ENCODE measurements at regions not wholly inside any gene's neighbourhood (a gene's known extent, or its start where the extent isn't known, plus 50 kb on each side); places are given as distances from the start of the nearest gene placed in this dataset.

GRCh38 chr4:18975916-18976808, 954.6 kb upstream of the LCORL start:
- Histone ChIP-seq H3K27ac (ENCODE audit: insufficient read length, low read depth, low read length) (no peak overlapping the region), H2BK5ac (ENCODE audit: insufficient read length, low read length) (no peak overlapping the region), H3K4me1 (ENCODE audit: insufficient read depth, low read length) (no peaks in the 10 kb centered on the region), H3K9ac (ENCODE audit: extremely low read depth, insufficient read length, low read length) (no peak overlapping the region), H4K5ac (ENCODE audit: insufficient read length, low read depth, low read length) (no peak overlapping the region), H2BK120ac (ENCODE audit: low read depth, low read length, poor library complexity, severe bottlenecking) (no peak overlapping the region), H3K27me3 (ENCODE audit: insufficient read depth, low read length) (no peaks in the 10 kb centered on the region), H3K23ac (ENCODE audit: insufficient read length, low read depth, low read length) (no peak overlapping the region), H3K18ac (ENCODE audit: insufficient read length, low read depth, low read length) (no peak overlapping the region), H2AK5ac (ENCODE audit: insufficient read length, low read length) (no peak overlapping the region), H3K14ac (ENCODE audit: insufficient read depth, low read length) (no peak overlapping the region), H4K91ac (ENCODE audit: insufficient read length, low read depth, low read length) (no peak overlapping the region), H2AFZ (ENCODE audit: low read length) (no peak overlapping the region), H3K4ac (ENCODE audit: low read depth, low read length) (no peak overlapping the region), H2BK20ac (ENCODE audit: low read depth, low read length, poor library complexity, severe bottlenecking) (no peak overlapping the region), H3K4me2 (ENCODE audit: insufficient read depth, insufficient read length, low read length) (no peak overlapping the region), H3K23me2 (ENCODE audit: insufficient read length, low read depth, low read length, poor library complexity, severe bottlenecking) (no peaks in the 10 kb centered on the region), H2BK15ac (ENCODE audit: low read depth, low read length) (no peak overlapping the region), H3K79me2 (ENCODE audit: insufficient read depth, low read length) (no peaks in the 10 kb centered on the region), H3T11ph (ENCODE audit: low read length) (no peak overlapping the region), H4K20me1 (ENCODE audit: control insufficient read depth, insufficient read depth, insufficient read length) (no peaks in the 10 kb centered on the region), H4K8ac (replicated peaks; ENCODE audit: insufficient read length, low read depth, low read length) (no peak overlapping the region), H3K56ac (ENCODE audit: insufficient read length, low read depth, low read length) (no peak overlapping the region), H2BK12ac (ENCODE audit: insufficient read length, low read depth, low read length) (no peak overlapping the region), H3K79me1 (ENCODE audit: insufficient read depth, low read depth, low read length, poor library complexity, severe bottlenecking) (no peaks in the 10 kb centered on the region), H3K9me3 (ENCODE audit: control insufficient read depth, low read depth, low read length) (no peaks in the 10 kb centered on the region)
- no peak overlapping the region for H3K4me3 Mint-ChIP-seq
- TF ChIP-seq, protein P1, sequence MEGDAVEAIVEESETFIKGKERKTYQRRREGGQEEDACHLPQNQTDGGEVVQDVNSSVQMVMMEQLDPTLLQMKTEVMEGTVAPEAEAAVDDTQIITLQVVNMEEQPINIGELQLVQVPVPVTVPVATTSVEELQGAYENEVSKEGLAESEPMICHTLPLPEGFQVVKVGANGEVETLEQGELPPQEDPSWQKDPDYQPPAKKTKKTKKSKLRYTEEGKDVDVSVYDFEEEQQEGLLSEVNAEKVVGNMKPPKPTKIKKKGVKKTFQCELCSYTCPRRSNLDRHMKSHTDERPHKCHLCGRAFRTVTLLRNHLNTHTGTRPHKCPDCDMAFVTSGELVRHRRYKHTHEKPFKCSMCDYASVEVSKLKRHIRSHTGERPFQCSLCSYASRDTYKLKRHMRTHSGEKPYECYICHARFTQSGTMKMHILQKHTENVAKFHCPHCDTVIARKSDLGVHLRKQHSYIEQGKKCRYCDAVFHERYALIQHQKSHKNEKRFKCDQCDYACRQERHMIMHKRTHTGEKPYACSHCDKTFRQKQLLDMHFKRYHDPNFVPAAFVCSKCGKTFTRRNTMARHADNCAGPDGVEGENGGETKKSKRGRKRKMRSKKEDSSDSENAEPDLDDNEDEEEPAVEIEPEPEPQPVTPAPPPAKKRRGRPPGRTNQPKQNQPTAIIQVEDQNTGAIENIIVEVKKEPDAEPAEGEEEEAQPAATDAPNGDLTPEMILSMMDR (conservative IDR thresholded peaks at IDR 0.05): no peak
- H3K27ac Mint-ChIP-seq: no peak overlapping the region
- H3K9me3 Mint-ChIP-seq: peaks cover under 1 to 7% of the 10 kb centered on the region in 2 experiments; a peak in 3 of 5 replicates
- peaks cover 0 to 1% (median 0%) of the 10 kb centered on the region in 3 experiments; a peak in 3 of 7 replicates for H3K36me3 Mint-ChIP-seq (ENCODE audit: insufficient read depth in 1 of 3, low read depth in 3 of 3)
- DNase-seq: no peak
- H3K27me3 Mint-ChIP-seq (ENCODE audit: low read depth): no peaks in the 10 kb centered on the region
- WGBS (ENCODE audit: extremely low coverage, insufficient read length, low lambda C conversion rate): no CpG with 5 or more reads among the region's 6 CpGs
- H3K4me1 Mint-ChIP-seq: no peaks in the 10 kb centered on the region; a peak in 1 of 4 replicates
